Neural progenitor cell (in vitro differentiated cells): ENCODE measurements at regions not wholly inside any gene's neighbourhood (a gene's known extent, or its start where the extent isn't known, plus 50 kb on each side); places are given as distances from the start of the nearest gene placed in this dataset.

ENCODE experiments used
- DNase-seq: peaks from one replicate; pipeline ENCODE4 v3.0.0-alpha.2; 2016; ENCODE audit warnings: low spot score
- H2AFZ ChIP-seq: fragments of 200-600 bp; sonication (generic); replicated peaks from 2 replicates; pipeline ENCODE4 v1.6.1; 2016; ENCODE audit warnings: antibody characterized with exemption
- H3F3A ChIP-seq: fragments of 200-600 bp; sonication (generic); 2 replicates; pipeline ENCODE4 v1.6.1; 2016; ENCODE audit warnings: antibody characterized with exemption, low read depth
- H3K27ac ChIP-seq: fragments of 200-600 bp; sonication (generic); 2 replicates; pipeline ENCODE4 v1.5.1; 2016; ENCODE audit warnings: mild to moderate bottlenecking
- H3K27me3 ChIP-seq: fragments of 200-600 bp; sonication (generic); 2 replicates; pipeline ENCODE4 v1.6.1; 2016; ENCODE audit warnings: mild to moderate bottlenecking, moderate library complexity
- H3K36me3 ChIP-seq: fragments of 200-600 bp; sonication (generic); 2 replicates; pipeline ENCODE4 v1.5.1; 2016
- H3K4me1 ChIP-seq: fragments of 200-600 bp; sonication (generic); 2 replicates; pipeline ENCODE4 v1.6.1; 2016; ENCODE audit warnings: mixed run types
- H3K4me2 ChIP-seq: fragments of 200-600 bp; sonication (generic); 2 replicates; pipeline ENCODE4 v1.6.1; 2016
- H3K4me3 ChIP-seq: fragments of 200-600 bp; sonication (generic); 2 replicates; pipeline ENCODE4 v1.5.1; 2016
- H3K79me2 ChIP-seq: fragments of 200-600 bp; sonication (generic); 2 replicates; pipeline ENCODE4 v1.6.1; 2016; ENCODE audit warnings: low read depth
- H3K9ac ChIP-seq: fragments of 200-600 bp; sonication (generic); 2 replicates; pipeline ENCODE4 v1.6.1; 2016
- H3K9me3 ChIP-seq: fragments of 200-600 bp; sonication (generic); 2 replicates; pipeline ENCODE4 v1.5.1; 2016; ENCODE audit warnings: low read depth
- H4K20me1 ChIP-seq: fragments of 200-600 bp; sonication (generic); 2 replicates; pipeline ENCODE4 v1.6.1; 2016; ENCODE audit warnings: low read depth
- H3K27ac Mint-ChIP-seq: 3 replicates; pipeline ENCODE4 v1.8.0; 2021; ENCODE audit warnings: mixed read lengths
- H3K27me3 Mint-ChIP-seq: 2 replicates; pipeline ENCODE4 v1.8.0; 2022; ENCODE audit warnings: low read depth, mild to moderate bottlenecking, inconsistent platforms, moderate library complexity, mixed read lengths; ENCODE audit not compliant: insufficient read depth
- H3K36me3 Mint-ChIP-seq: 3 replicates; pipeline ENCODE4 v1.8.0; 2021; ENCODE audit warnings: mixed read lengths
- H3K4me1 Mint-ChIP-seq: 3 replicates; pipeline ENCODE4 v1.8.0; 2021; ENCODE audit warnings: mixed read lengths
- H3K4me3 Mint-ChIP-seq: 3 replicates; pipeline ENCODE4 v1.8.0; 2021; ENCODE audit warnings: mild to moderate bottlenecking, moderate library complexity, mixed read lengths
- H3K9me3 Mint-ChIP-seq: 3 replicates; pipeline ENCODE4 v1.8.0; 2020; ENCODE audit warnings: mixed read lengths
- EZH2 ChIP-seq: fragments of 200-600 bp; sonication (generic); IDR thresholded peaks from 2 replicates; pipeline ENCODE4 v1.6.1; 2017; ENCODE audit warnings: antibody characterized with exemption, mild to moderate bottlenecking, moderate library complexity
- EZH2phosphoT487 ChIP-seq: fragments of 200-600 bp; sonication (generic); IDR thresholded peaks from 2 replicates; pipeline ENCODE4 v1.6.1; 2017; ENCODE audit warnings: antibody characterized with exemption
- TF ChIP-seq, protein P1 (sequence below): fragments of 200-600 bp; sonication (generic); IDR thresholded peaks from 2 replicates; pipeline ENCODE4 v1.5.1; 2017; ENCODE audit warnings: antibody characterized with exemption, mild to moderate bottlenecking

DNA sequence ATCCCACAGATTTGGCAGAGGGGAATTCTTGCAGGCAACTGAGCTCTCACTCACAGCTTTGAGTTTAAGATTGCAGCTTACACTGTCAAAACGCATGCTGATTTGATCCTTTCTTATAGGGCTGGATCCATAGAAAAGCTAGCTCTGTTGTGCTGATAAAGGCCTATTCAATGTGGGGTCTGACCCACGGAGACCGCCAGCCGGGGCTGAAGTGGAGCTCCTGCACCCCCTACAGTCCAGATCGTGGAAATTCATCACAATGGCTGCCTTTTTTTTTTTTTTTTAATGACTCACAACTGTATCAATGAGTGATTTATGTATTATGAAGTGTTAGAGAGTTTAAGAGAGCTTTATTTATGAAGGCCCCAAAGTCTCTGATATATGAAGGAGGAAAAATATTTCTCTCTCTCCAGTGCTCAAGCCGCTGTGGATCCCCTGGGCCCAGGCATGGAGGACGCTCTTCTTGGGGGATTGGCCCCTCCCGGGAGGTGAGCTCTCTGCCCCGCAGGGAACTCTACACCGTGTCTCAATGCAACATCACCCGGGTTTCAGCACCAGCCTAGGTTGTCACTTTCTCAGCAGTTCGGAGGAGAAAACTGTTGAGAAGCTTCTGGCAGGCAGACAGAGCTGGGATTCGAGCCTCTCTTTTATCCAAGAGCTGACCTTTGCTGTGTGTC is 700.2 kb downstream of the IRX1 start:
- peak overlapping the region; percentile 51 for H3K4me2 ChIP-seq
- no peaks in the 10 kb centered on the region for H3K27me3 ChIP-seq
- H3K4me3 Mint-ChIP-seq: no peak overlapping the region
- peaks cover 15% of the 10 kb centered on the region for H3K4me1 Mint-ChIP-seq
- H2AFZ ChIP-seq: peak overlapping the region; percentile 46
- peak overlapping the region; percentile 48 for H3K27ac Mint-ChIP-seq
- H3K79me2 ChIP-seq: no peaks in the 10 kb centered on the region
- H3K4me3 ChIP-seq: no peak overlapping the region
- no peaks in the 10 kb centered on the region for H4K20me1 ChIP-seq
- no peaks in the 10 kb centered on the region for H3K36me3 ChIP-seq
- H3K27me3 Mint-ChIP-seq: peaks cover 7% of the 10 kb centered on the region
- H3K4me1 ChIP-seq: peaks cover 19% of the 10 kb centered on the region
- no peaks in the 10 kb centered on the region for H3K36me3 Mint-ChIP-seq
- H3K9me3 ChIP-seq: no peaks in the 10 kb centered on the region
- TF ChIP-seq, protein P1, sequence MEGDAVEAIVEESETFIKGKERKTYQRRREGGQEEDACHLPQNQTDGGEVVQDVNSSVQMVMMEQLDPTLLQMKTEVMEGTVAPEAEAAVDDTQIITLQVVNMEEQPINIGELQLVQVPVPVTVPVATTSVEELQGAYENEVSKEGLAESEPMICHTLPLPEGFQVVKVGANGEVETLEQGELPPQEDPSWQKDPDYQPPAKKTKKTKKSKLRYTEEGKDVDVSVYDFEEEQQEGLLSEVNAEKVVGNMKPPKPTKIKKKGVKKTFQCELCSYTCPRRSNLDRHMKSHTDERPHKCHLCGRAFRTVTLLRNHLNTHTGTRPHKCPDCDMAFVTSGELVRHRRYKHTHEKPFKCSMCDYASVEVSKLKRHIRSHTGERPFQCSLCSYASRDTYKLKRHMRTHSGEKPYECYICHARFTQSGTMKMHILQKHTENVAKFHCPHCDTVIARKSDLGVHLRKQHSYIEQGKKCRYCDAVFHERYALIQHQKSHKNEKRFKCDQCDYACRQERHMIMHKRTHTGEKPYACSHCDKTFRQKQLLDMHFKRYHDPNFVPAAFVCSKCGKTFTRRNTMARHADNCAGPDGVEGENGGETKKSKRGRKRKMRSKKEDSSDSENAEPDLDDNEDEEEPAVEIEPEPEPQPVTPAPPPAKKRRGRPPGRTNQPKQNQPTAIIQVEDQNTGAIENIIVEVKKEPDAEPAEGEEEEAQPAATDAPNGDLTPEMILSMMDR: peak; percentile 92
- no peak for TF ChIP-seq EZH2
- H3K9me3 Mint-ChIP-seq: no peaks in the 10 kb centered on the region
- H3K9ac ChIP-seq: no peak overlapping the region
- peak; percentile 86 for DNase-seq
- no peak overlapping the region for H3K27ac ChIP-seq
- H3F3A ChIP-seq: peaks cover 6% of the 10 kb centered on the region

DNA sequence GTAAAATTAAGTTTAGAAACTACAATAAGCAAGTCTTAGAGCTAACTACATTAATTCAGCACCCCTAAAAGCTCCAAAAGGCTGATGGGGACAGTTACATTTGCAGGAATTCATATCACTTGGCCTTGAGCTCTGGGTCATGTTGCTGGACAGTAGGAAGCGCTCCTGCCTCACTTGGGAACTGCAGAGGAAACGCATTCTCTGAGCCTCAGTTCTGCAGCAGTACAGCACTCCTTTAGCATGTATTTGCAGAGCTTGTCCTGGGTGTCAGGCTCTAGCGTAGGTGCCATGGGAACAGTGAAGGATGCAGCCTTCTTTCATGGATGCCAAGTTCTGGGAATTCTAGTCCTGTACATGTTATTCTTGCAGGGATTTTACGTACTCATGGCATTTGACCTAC is 710.4 kb downstream of the IRX1 start:
- H3K36me3 ChIP-seq: no peaks in the 10 kb centered on the region
- H4K20me1 ChIP-seq: no peaks in the 10 kb centered on the region
- no peak for TF ChIP-seq EZH2phosphoT487
- TF ChIP-seq, protein P1: no peak
- Mint-ChIP-seq H3K36me3 (no peaks in the 10 kb centered on the region), H3K4me3 (no peak overlapping the region), H3K9me3 (no peaks in the 10 kb centered on the region), H3K4me1 (no peaks in the 10 kb centered on the region), H3K27ac (no peak overlapping the region), H3K27me3 (peaks cover 7% of the 10 kb centered on the region)
- no peak overlapping the region for H3K4me2 ChIP-seq
- no peaks in the 10 kb centered on the region for H3F3A ChIP-seq
- H3K27ac ChIP-seq: no peak overlapping the region
- H3K9me3 ChIP-seq: no peaks in the 10 kb centered on the region
- H3K4me1 ChIP-seq: no peaks in the 10 kb centered on the region
- H3K4me3 ChIP-seq: no peak overlapping the region
- H3K9ac ChIP-seq: no peak overlapping the region
- H3K79me2 ChIP-seq: no peaks in the 10 kb centered on the region
- H2AFZ ChIP-seq: no peak overlapping the region
- H3K27me3 ChIP-seq: no peaks in the 10 kb centered on the region
- DNase-seq: no peak

DNA sequence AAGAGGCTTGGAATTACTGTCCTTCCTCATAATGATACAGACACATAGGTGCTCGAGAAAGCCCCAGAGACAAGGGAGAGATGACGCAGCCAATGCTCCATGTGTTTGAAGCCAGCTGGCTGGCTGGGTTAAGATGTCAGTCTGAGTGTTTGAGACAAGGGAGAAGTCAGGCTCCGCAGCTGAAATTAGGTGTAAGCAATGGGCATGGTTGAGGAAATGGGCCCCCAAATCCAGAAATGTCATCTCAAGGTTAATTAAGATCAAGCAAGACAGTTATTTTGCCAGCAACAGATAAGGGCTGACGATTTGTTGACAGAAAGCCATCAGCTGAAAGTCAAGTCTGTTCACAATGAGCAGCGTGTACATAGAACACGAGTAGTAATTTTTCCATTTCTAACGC is 713.4 kb downstream of the IRX1 start:
- H3K4me1 Mint-ChIP-seq: no peaks in the 10 kb centered on the region
- Histone ChIP-seq H3K36me3 (no peaks in the 10 kb centered on the region), H3K27ac (no peak overlapping the region), H3F3A (no peaks in the 10 kb centered on the region), H3K4me1 (peaks cover 10% of the 10 kb centered on the region), H4K20me1 (no peaks in the 10 kb centered on the region), H2AFZ (no peak overlapping the region), H3K27me3 (no peaks in the 10 kb centered on the region), H3K79me2 (no peaks in the 10 kb centered on the region), H3K4me2 (no peak overlapping the region), H3K4me3 (no peak overlapping the region), H3K9me3 (no peaks in the 10 kb centered on the region), H3K9ac (no peak overlapping the region)
- H3K27me3 Mint-ChIP-seq: peaks cover 9% of the 10 kb centered on the region
- no peak overlapping the region for H3K27ac Mint-ChIP-seq
- no peak for TF ChIP-seq EZH2
- TF ChIP-seq, protein P1: no peak
- TF ChIP-seq EZH2phosphoT487: no peak
- DNase-seq: no peak
- no peaks in the 10 kb centered on the region for H3K9me3 Mint-ChIP-seq
- H3K4me3 Mint-ChIP-seq: no peak overlapping the region
- no peaks in the 10 kb centered on the region for H3K36me3 Mint-ChIP-seq
